Neural progenitor cell (in vitro differentiated cells): ENCODE measurements at regions not wholly inside any gene's neighbourhood (a gene's known extent, or its start where the extent isn't known, plus 50 kb on each side); places are given as distances from the start of the nearest gene placed in this dataset.

Source experiments
- DNase-seq: peaks from one replicate; pipeline ENCODE4 v3.0.0-alpha.2; 2016; ENCODE audit warnings: low spot score
- H2AFZ ChIP-seq: fragments of 200-600 bp; sonication (generic); replicated peaks from 2 replicates; pipeline ENCODE4 v1.6.1; 2016; ENCODE audit warnings: antibody characterized with exemption
- H3F3A ChIP-seq: fragments of 200-600 bp; sonication (generic); 2 replicates; pipeline ENCODE4 v1.6.1; 2016; ENCODE audit warnings: antibody characterized with exemption, low read depth
- H3K27ac ChIP-seq: fragments of 200-600 bp; sonication (generic); 2 replicates; pipeline ENCODE4 v1.5.1; 2016; ENCODE audit warnings: mild to moderate bottlenecking
- H3K27me3 ChIP-seq: fragments of 200-600 bp; sonication (generic); 2 replicates; pipeline ENCODE4 v1.6.1; 2016; ENCODE audit warnings: mild to moderate bottlenecking, moderate library complexity
- H3K36me3 ChIP-seq: fragments of 200-600 bp; sonication (generic); 2 replicates; pipeline ENCODE4 v1.5.1; 2016
- H3K4me1 ChIP-seq: fragments of 200-600 bp; sonication (generic); 2 replicates; pipeline ENCODE4 v1.6.1; 2016; ENCODE audit warnings: mixed run types
- H3K4me2 ChIP-seq: fragments of 200-600 bp; sonication (generic); 2 replicates; pipeline ENCODE4 v1.6.1; 2016
- H3K4me3 ChIP-seq: fragments of 200-600 bp; sonication (generic); 2 replicates; pipeline ENCODE4 v1.5.1; 2016
- H3K79me2 ChIP-seq: fragments of 200-600 bp; sonication (generic); 2 replicates; pipeline ENCODE4 v1.6.1; 2016; ENCODE audit warnings: low read depth
- H3K9ac ChIP-seq: fragments of 200-600 bp; sonication (generic); 2 replicates; pipeline ENCODE4 v1.6.1; 2016
- H3K9me3 ChIP-seq: fragments of 200-600 bp; sonication (generic); 2 replicates; pipeline ENCODE4 v1.5.1; 2016; ENCODE audit warnings: low read depth
- H4K20me1 ChIP-seq: fragments of 200-600 bp; sonication (generic); 2 replicates; pipeline ENCODE4 v1.6.1; 2016; ENCODE audit warnings: low read depth
- H3K27ac Mint-ChIP-seq: 3 replicates; pipeline ENCODE4 v1.8.0; 2021; ENCODE audit warnings: mixed read lengths
- H3K27me3 Mint-ChIP-seq: 2 replicates; pipeline ENCODE4 v1.8.0; 2022; ENCODE audit warnings: low read depth, mild to moderate bottlenecking, inconsistent platforms, moderate library complexity, mixed read lengths; ENCODE audit not compliant: insufficient read depth
- H3K36me3 Mint-ChIP-seq: 3 replicates; pipeline ENCODE4 v1.8.0; 2021; ENCODE audit warnings: mixed read lengths
- H3K4me1 Mint-ChIP-seq: 3 replicates; pipeline ENCODE4 v1.8.0; 2021; ENCODE audit warnings: mixed read lengths
- H3K4me3 Mint-ChIP-seq: 3 replicates; pipeline ENCODE4 v1.8.0; 2021; ENCODE audit warnings: mild to moderate bottlenecking, moderate library complexity, mixed read lengths
- H3K9me3 Mint-ChIP-seq: 3 replicates; pipeline ENCODE4 v1.8.0; 2020; ENCODE audit warnings: mixed read lengths
- EZH2 ChIP-seq: fragments of 200-600 bp; sonication (generic); IDR thresholded peaks from 2 replicates; pipeline ENCODE4 v1.6.1; 2017; ENCODE audit warnings: antibody characterized with exemption, mild to moderate bottlenecking, moderate library complexity
- EZH2phosphoT487 ChIP-seq: fragments of 200-600 bp; sonication (generic); IDR thresholded peaks from 2 replicates; pipeline ENCODE4 v1.6.1; 2017; ENCODE audit warnings: antibody characterized with exemption
- TF ChIP-seq, protein P1 (sequence below): fragments of 200-600 bp; sonication (generic); IDR thresholded peaks from 2 replicates; pipeline ENCODE4 v1.5.1; 2017; ENCODE audit warnings: antibody characterized with exemption, mild to moderate bottlenecking

DNA sequence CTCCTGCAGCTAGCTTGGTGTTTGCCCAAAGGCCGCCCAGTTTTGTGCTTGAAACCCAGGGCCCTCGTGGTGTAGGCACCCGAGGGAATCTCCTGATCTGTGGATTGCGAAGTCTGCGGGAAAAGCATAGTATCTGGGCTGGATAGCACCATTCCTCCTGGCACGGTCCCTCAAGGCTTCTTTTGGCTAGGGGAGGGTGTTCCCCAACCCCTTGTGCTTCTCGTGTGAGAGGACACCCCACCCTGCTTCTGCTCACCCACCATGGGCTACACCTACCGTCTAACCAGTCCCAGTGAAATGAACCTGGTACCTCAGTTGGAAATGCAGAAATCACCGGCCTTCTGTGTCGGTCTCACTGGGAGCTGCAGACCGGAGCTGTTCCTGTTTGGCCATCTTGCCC is 403.5 kb downstream of the USP25 start:
- Histone ChIP-seq H3K4me1 (peaks cover 19% of the 10 kb centered on the region), H3K9ac (no peak overlapping the region), H3K4me3 (no peak overlapping the region), H3K27ac (no peak overlapping the region), H3K36me3 (no peaks in the 10 kb centered on the region), H3F3A (no peaks in the 10 kb centered on the region), H2AFZ (peak overlapping the region; percentile 63), H3K4me2 (no peak overlapping the region), H4K20me1 (no peaks in the 10 kb centered on the region), H3K27me3 (no peaks in the 10 kb centered on the region), H3K79me2 (no peaks in the 10 kb centered on the region), H3K9me3 (no peaks in the 10 kb centered on the region)
- no peak for DNase-seq
- no peak for TF ChIP-seq EZH2
- no peak for TF ChIP-seq EZH2phosphoT487
- TF ChIP-seq, protein P1, sequence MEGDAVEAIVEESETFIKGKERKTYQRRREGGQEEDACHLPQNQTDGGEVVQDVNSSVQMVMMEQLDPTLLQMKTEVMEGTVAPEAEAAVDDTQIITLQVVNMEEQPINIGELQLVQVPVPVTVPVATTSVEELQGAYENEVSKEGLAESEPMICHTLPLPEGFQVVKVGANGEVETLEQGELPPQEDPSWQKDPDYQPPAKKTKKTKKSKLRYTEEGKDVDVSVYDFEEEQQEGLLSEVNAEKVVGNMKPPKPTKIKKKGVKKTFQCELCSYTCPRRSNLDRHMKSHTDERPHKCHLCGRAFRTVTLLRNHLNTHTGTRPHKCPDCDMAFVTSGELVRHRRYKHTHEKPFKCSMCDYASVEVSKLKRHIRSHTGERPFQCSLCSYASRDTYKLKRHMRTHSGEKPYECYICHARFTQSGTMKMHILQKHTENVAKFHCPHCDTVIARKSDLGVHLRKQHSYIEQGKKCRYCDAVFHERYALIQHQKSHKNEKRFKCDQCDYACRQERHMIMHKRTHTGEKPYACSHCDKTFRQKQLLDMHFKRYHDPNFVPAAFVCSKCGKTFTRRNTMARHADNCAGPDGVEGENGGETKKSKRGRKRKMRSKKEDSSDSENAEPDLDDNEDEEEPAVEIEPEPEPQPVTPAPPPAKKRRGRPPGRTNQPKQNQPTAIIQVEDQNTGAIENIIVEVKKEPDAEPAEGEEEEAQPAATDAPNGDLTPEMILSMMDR, result no peak
- peaks cover 3% of the 10 kb centered on the region for H3K27me3 Mint-ChIP-seq
- peaks cover 36% of the 10 kb centered on the region for H3K9me3 Mint-ChIP-seq
- H3K27ac Mint-ChIP-seq, result no peak overlapping the region
- no peak overlapping the region for H3K4me3 Mint-ChIP-seq
- H3K4me1 Mint-ChIP-seq, result peaks cover 12% of the 10 kb centered on the region
- peaks cover 3% of the 10 kb centered on the region for H3K36me3 Mint-ChIP-seq

DNA sequence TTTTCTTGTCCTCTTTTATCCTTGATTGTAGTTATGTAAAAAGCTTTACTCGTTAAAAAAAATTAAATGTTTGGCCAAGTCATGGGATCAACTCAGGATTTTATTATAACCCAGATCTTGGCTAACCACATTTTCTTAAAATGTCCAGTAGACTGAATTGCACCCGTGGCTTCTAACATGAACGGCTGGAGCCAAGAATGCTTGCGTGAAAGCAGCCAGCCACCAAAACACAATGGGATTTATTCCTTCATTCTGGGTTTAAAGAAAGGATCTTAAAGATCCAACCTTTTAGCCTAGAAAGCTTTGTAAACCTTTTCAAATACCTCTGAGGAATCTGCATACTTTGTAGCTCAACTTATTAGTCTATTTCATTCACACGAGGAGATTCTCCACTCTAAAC is 404.4 kb downstream of the USP25 start:
- Mint-ChIP-seq H3K27me3 (peaks cover 3% of the 10 kb centered on the region), H3K36me3 (peaks cover 3% of the 10 kb centered on the region), H3K4me1 (peaks cover 12% of the 10 kb centered on the region), H3K27ac (no peak overlapping the region), H3K4me3 (no peak overlapping the region), H3K9me3 (peaks cover 36% of the 10 kb centered on the region)
- TF ChIP-seq, protein P1, result no peak
- TF ChIP-seq EZH2phosphoT487 (no peak), EZH2 (no peak)
- Histone ChIP-seq H3K4me2 (peak overlapping the region; percentile 40), H3K27me3 (no peaks in the 10 kb centered on the region), H3K79me2 (no peaks in the 10 kb centered on the region), H3K9me3 (no peaks in the 10 kb centered on the region), H2AFZ (no peak overlapping the region), H3K27ac (peak overlapping the region; percentile 14), H3K9ac (no peak overlapping the region), H4K20me1 (no peaks in the 10 kb centered on the region), H3F3A (no peaks in the 10 kb centered on the region), H3K4me3 (no peak overlapping the region), H3K4me1 (peaks cover 19% of the 10 kb centered on the region), H3K36me3 (no peaks in the 10 kb centered on the region)
- peak; percentile 59 for DNase-seq

DNA sequence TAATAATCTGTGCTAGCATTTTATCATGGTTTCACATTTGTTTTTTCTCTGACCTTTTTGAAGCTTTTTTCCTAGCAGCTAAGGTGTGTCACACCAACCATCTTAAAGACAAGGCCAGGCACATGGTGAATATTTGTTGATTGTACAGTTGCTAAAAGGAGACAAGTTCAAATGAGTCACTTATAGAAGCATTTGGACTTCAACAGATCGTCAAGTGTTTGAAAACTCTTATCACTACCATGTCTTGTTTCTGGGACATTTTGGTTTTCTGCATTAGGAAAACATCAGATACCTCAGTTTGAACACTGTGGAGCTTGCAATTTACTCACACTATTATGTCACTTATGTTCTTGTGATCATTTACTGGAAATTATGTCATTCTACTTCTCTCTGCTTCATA is 407.3 kb downstream of the USP25 start:
- H3K27ac Mint-ChIP-seq, result no peak overlapping the region
- no peaks in the 10 kb centered on the region for H3K27me3 Mint-ChIP-seq

More for the DNA sequence above, 407.3 kb downstream of the USP25 start:
- H3K9me3 Mint-ChIP-seq, result peaks cover 17% of the 10 kb centered on the region
- no peak overlapping the region for H3K4me3 Mint-ChIP-seq
- no peaks in the 10 kb centered on the region for H3K79me2 ChIP-seq
- no peak for DNase-seq
- H3K9ac ChIP-seq, result no peak overlapping the region
- H3K27me3 ChIP-seq, result no peaks in the 10 kb centered on the region
- H3K4me2 ChIP-seq, result no peak overlapping the region
- no peaks in the 10 kb centered on the region for H3K36me3 Mint-ChIP-seq
- no peak overlapping the region for H3K4me3 ChIP-seq
- H4K20me1 ChIP-seq, result no peaks in the 10 kb centered on the region
- H3K4me1 Mint-ChIP-seq, result peaks cover 12% of the 10 kb centered on the region
- H3K4me1 ChIP-seq, result peaks cover 19% of the 10 kb centered on the region
- TF ChIP-seq, protein P1, result no peak
- TF ChIP-seq EZH2phosphoT487 (no peak), EZH2 (no peak)
- no peaks in the 10 kb centered on the region for H3K9me3 ChIP-seq
- no peak overlapping the region for H3K27ac ChIP-seq
- no peak overlapping the region for H2AFZ ChIP-seq
- H3K36me3 ChIP-seq, result no peaks in the 10 kb centered on the region
- H3F3A ChIP-seq, result no peaks in the 10 kb centered on the region
